ENCODE measurements at regions not wholly inside any gene's neighbourhood (a gene's known extent, or its start where the extent isn't known, plus 50 kb on each side); places are given as distances from the start of the nearest gene placed in this dataset.

GRCh38 chr4:180060159-180060889 is 2182.9 kb upstream of the TENM3 start:
- H3K9me3 ChIP-seq: no peaks in the 10 kb centered on the region
- no peak overlapping the region for H3K27ac ChIP-seq
- peaks cover 0 to 75% (median 47%) of the 10 kb centered on the region in 7 donors for H3K27me3 ChIP-seq (replicated peaks in 1 of 7)
- intact Hi-C loops (cut with DNase I; ENCODE audit: low total_unique reads): no loop called here
- no peak overlapping the region for H3K4me3 ChIP-seq
- DNase-seq: no peak
- TF ChIP-seq POLR2A (IDR thresholded peaks at IDR 0.05): no peak
- no peak for TF ChIP-seq CTCF (IDR thresholded peaks at IDR 0.05 in 8 of 11, conservative IDR thresholded peaks at IDR 0.05 in 3 of 11)
- TF ChIP-seq POLR2AphosphoS5 (IDR thresholded peaks at IDR 0.05): no peak
- WGBS, 5 donors: 18 to 22% (median 19%) methylated on average over 6 of the region's 6 CpGs
- H3K4me1 ChIP-seq: peaks cover 4 to 28% (median 20%) of the 10 kb centered on the region in 6 donors
- H3K36me3 ChIP-seq: no peaks in the 10 kb centered on the region

- Histone ChIP-seq H3K27me3 (replicated peaks in 1 of 7) (no peaks in the 10 kb centered on the region), H3K4me3 (no peak overlapping the region), H3K4me1 (no peaks in the 10 kb centered on the region), H3K36me3 (no peaks in the 10 kb centered on the region), H3K9me3 (no peaks in the 10 kb centered on the region), H3K27ac (no peak overlapping the region)
- TF ChIP-seq POLR2AphosphoS5 (IDR thresholded peaks at IDR 0.05) (no peak), POLR2A (IDR thresholded peaks at IDR 0.05) (no peak), CTCF (IDR thresholded peaks at IDR 0.05 in 8 of 11, conservative IDR thresholded peaks at IDR 0.05 in 3 of 11) (no peak)
- intact Hi-C loops (cut with DNase I; ENCODE audit: low total_unique reads): no loop called here
- no peak for DNase-seq
- 69 to 79% (median 74%) methylated on average over 2 of the region's 2 CpGs for WGBS, 5 donors
Observed at GRCh38 chr4:180081072-180081471, 2162.1 kb upstream of the TENM3 start.

- TF ChIP-seq POLR2A (IDR thresholded peaks at IDR 0.05): no peak
- no peak for TF ChIP-seq CTCF (IDR thresholded peaks at IDR 0.05 in 8 of 11, conservative IDR thresholded peaks at IDR 0.05 in 3 of 11)
- no peak for TF ChIP-seq POLR2AphosphoS5 (IDR thresholded peaks at IDR 0.05)
- WGBS, 5 donors: 43 to 72% (median 55%) methylated on average over 4 of the region's 4 CpGs
- H3K27me3 ChIP-seq (replicated peaks in 1 of 7): no peaks in the 10 kb centered on the region
- DNase-seq: no peak
- H3K4me1 ChIP-seq: no peaks in the 10 kb centered on the region
- H3K9me3 ChIP-seq: no peaks in the 10 kb centered on the region
- H3K4me3 ChIP-seq: no peak overlapping the region
- H3K36me3 ChIP-seq: no peaks in the 10 kb centered on the region
- H3K27ac ChIP-seq: no peak overlapping the region
- intact Hi-C loops (cut with DNase I; ENCODE audit: low total_unique reads): no loop called here
Observed at GRCh38 chr4:180084561-180084960, 2158.6 kb upstream of the TENM3 start.

- H3K9me3 ChIP-seq: no peaks in the 10 kb centered on the region
- H3K27ac ChIP-seq: no peak overlapping the region
- H3K4me3 ChIP-seq: no peak overlapping the region
- DNase-seq: no peak
- no peaks in the 10 kb centered on the region for H3K4me1 ChIP-seq
- no peak for TF ChIP-seq POLR2A (IDR thresholded peaks at IDR 0.05)
- TF ChIP-seq POLR2AphosphoS5 (IDR thresholded peaks at IDR 0.05): no peak
- TF ChIP-seq CTCF (IDR thresholded peaks at IDR 0.05 in 8 of 11, conservative IDR thresholded peaks at IDR 0.05 in 3 of 11): no peak
- WGBS, 5 donors: 0 to 45% (median 22%) methylated on average over 2 of the region's 2 CpGs
- H3K36me3 ChIP-seq: no peaks in the 10 kb centered on the region
- intact Hi-C loops (cut with DNase I; ENCODE audit: low total_unique reads): no loop called here
- H3K27me3 ChIP-seq (replicated peaks in 1 of 7): no peaks in the 10 kb centered on the region
Observed at GRCh38 chr4:180086480-180087190, 2156.6 kb upstream of the TENM3 start.
